GM18907 (cell line): ENCODE measurements at regions not wholly inside any gene's neighbourhood (a gene's known extent, or its start where the extent isn't known, plus 50 kb on each side); places are given as distances from the start of the nearest gene placed in this dataset.
"Not testable (repeated sequence)": the region's sequence is repeated elsewhere in the genome, so short reads cannot be mapped to it uniquely, and the experiment has no call there.

Experiments
- ATAC-seq: cut with Tn5 transposase; IDR thresholded peaks from one replicate; pipeline ENCODE4 v1.9.1; 2021; ENCODE audit warnings: mild to moderate bottlenecking, moderate library complexity; ENCODE audit not compliant: unreplicated experiment

DNA sequence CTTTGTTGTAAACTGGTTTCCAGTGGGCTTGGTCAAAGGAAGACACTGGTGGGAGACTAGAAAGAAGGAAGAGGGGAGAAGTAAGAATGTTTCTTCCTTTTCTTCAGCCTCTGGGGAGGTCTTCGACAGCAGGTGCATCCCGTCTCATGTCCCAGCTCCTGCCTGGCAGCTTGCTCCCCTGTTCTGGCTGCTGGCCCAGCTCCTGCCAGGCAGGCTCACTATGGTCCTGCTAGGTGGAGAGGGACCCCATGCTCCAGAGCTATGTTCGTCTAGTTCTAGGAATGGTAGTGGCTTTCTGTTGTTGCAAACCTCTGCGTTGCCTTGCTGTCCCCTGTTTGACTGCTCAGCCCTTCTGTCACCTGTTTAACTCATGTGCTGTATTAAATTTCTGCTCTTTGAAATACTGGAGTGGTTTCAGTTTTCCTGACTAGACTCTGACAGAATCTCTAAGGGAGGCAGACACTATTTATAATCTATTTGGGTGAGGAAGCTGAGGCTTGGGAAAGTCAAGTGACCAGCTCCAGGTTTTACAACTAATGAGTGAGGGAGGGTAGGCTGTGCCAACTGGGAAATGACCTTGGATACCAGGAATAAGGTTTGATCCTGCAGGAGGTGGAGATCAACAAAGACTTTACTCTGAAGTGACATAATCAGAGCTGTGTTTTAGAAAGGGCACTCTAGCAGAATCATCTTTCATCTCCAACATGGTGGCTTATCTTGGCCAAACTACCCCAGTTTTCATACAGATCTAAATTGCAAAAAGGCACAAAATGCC is 94.7 kb upstream of the DDHD1 start:
- ATAC-seq, result no peak

DNA sequence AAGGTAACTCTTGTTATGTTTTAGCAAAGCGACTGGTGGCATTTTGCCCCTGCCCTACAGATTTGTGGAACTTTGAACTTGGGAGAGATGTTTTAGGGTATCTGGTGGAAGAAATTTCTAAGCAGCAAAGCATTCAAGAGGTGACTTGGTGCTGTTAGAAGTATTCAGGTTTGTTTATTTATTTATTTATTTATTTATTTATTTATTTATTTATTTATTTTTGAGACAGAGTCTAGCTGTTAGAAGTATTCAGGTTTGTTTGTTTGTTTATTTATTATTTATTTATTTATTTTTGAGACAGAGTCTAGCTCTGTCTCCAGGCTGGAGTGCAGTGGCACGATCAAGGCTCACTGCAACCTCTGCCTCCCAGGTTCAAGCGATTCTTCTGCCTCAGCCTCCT is 89.8 kb upstream of the DDHD1 start:
- ATAC-seq, result not testable (repeated sequence)

DNA sequence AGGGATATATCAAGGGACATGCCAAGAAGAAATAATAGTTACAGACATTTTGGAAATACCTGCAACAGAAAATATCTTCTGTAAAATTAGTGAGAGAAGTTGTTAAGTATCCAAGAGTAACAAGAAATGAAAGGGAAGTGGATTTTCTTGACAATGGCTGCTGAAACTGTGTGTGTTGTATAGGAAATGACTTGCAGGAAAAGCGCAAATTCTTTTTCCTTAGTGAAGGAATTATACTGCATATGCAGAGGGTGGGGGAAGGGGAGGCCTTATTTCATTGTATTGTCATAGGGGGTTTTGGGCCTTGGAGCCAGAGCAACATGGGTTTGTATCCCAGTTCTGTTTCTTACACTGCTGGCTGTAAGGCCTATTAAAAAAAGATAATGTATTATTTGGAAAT is 84.4 kb upstream of the DDHD1 start:
- no peak for ATAC-seq

DNA sequence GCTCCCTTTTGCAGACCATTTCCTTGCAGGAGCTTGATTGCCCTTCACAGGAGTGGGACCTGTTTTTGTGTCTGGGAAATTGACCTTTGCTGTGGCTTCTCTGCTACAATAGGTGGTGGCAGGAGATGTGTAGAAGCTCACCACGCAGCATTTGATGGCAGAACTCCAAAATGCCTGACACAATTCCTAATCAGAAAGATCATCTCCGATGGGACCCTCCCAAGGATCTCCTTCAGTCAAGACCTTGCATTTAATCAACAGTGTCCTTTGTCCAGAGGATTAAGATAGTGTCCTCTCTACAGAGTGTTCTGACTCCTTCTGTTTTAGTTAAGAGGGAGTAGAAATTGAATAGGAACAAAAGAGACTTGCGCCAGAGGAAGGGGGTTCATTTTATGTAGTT is 83.6 kb upstream of the DDHD1 start:
- no peak for ATAC-seq

GRCh38 chr14:53231171-53231570 is 78.0 kb upstream of the DDHD1 start:
- no peak for ATAC-seq

- ATAC-seq, result no peak
These were observed 75.8 kb upstream of the DDHD1 start for GRCh38 chr14:53228966-53229365.

GRCh38 chr14:53227154-53227718 is 74.1 kb upstream of the DDHD1 start:
- no peak for ATAC-seq

DNA sequence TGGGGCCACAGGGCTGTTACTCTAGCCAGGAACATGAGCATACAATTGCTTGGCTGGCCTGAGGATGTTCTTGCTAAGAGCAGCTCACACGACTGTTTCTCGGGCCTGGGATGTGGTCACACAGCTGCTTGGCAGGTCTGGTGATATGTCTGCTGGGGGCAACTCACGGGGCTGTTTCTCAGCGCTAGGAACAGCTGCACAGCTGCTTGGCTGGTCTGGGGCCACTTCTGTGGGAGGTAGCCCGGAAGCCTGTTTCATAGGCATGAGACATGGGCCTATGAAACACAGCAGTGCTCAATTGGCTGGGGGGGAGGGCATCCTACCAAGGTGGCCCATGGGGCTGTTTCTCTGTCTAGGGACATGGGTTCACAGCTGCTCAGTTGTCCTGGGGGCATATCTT is 73.4 kb upstream of the DDHD1 start:
- no peak for ATAC-seq

- ATAC-seq, result no peak
These were observed 67.8 kb upstream of the DDHD1 start for GRCh38 chr14:53220914-53221313.

DNA sequence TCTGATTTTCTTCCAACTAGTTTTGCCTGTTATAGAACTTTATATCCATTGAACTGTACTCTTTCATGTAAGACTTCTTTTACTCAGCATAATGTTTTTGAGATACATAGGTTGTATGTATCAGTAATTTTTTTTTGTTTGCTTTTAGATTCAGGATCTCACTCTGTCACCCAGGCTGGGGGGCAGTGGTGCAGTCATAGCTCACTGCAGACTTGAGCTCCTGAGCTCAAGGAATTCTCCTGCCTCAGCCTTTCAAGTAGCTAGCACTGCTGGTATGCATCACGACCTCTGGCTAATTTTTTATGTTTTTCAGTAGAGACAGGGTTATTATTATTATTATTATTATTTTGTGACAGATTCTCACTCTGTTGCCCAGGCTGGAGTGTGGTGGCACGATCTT is 65.0 kb upstream of the DDHD1 start:
- ATAC-seq, result no peak

GRCh38 chr14:53217316-53217994 is 64.3 kb upstream of the DDHD1 start:
- ATAC-seq, result peak; percentile 99

- ATAC-seq, result not testable (repeated sequence)
These were observed 63.8 kb upstream of the DDHD1 start for GRCh38 chr14:53216955-53217315.

- not testable (repeated sequence) for ATAC-seq
These were observed 63.4 kb upstream of the DDHD1 start for GRCh38 chr14:53216478-53216877.

- ATAC-seq, result no peak
These were observed 62.0 kb upstream of the DDHD1 start for GRCh38 chr14:53215101-53215500.

- no peak for ATAC-seq
These were observed 61.3 kb upstream of the DDHD1 start for GRCh38 chr14:53214384-53214783.

DNA sequence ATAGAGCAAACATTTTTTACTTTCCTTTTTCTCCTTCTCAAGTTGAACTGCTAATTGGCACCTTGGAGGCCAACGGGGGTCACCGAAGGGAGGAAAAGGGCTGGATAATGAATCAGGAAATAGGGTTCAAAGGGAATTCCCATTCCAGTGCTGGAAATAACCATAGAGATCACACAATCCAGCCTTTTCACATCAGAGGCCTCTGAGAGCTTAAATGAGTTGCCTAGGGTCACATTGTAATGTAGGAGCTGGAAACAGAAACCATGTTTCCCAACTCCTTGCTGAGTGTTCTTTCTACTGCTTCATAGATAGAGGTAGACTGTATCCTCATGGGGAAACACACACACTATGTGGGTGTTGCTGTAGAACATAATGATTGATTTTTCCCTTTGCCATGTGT is 60.6 kb upstream of the DDHD1 start:
- no peak for ATAC-seq

- no peak for ATAC-seq
These were observed 56.2 kb upstream of the DDHD1 start for GRCh38 chr14:53209370-53209769.
